Sigmoid colon (tissue), 6 donors: ENCODE measurements at regions not wholly inside any gene's neighbourhood (a gene's known extent, or its start where the extent isn't known, plus 50 kb on each side); places are given as distances from the start of the nearest gene placed in this dataset.

Experiments used
- DNase-seq: peaks from one replicate; pipeline ENCODE4 v3.0.0-alpha.2; 2019
- H3K27ac ChIP-seq, 4 donors: fragments of 200-600 bp; sonication (generic); one replicate each; pipeline ENCODE4 v1.5.1; 2016 to 2019; ENCODE audit warnings: mild to moderate bottlenecking in 1 of 4
- H3K27me3 ChIP-seq, 3 donors: fragments of 200-600 bp; sonication (generic); one replicate each; pipeline ENCODE4 v1.5.1; 2019; ENCODE audit warnings: mild to moderate bottlenecking in 1 of 3
- H3K36me3 ChIP-seq, 4 donors: fragments of 200-600 bp; sonication (generic); one replicate each; pipeline ENCODE4 v1.5.1; 2016 to 2019
- H3K4me1 ChIP-seq, 4 donors: fragments of 200-600 bp; sonication (generic); one replicate each; pipeline ENCODE4 v1.5.1; 2017 to 2019
- H3K4me3 ChIP-seq, 4 donors: fragments of 200-600 bp; sonication (generic); one replicate each; pipeline ENCODE4 v1.5.1; 2017 to 2019; ENCODE audit warnings: mild to moderate bottlenecking in 2 of 4, moderate library complexity in 1 of 4
- H3K9me3 ChIP-seq, 4 donors: fragments of 200-600 bp in 3 of 4; sonication (generic) in 3 of 4; one replicate each; pipeline versions ENCODE4 v1.5.1 to v1.6.1; 2013 to 2019
- EP300 ChIP-seq, 4 donors: sonication (generic); formaldehyde crosslinking; IDR thresholded peaks; one replicate each; pipeline ENCODE4 v1.6.1; 2017; ENCODE audit warnings: antibody characterized with exemption in 4 of 4
- POLR2A ChIP-seq, 2 donors: fragments of 450-650 bp; IDR thresholded peaks; one replicate each; pipeline ENCODE4 v1.6.1; 2016; ENCODE audit warnings: antibody characterized with exemption in 2 of 2, mild to moderate bottlenecking in 2 of 2, moderate library complexity in 2 of 2
- POLR2AphosphoS5 ChIP-seq, 4 donors: sonication (generic); formaldehyde crosslinking; IDR thresholded peaks; one replicate each; pipeline ENCODE4 v1.6.1; 2017; ENCODE audit warnings: antibody characterized with exemption in 4 of 4
- WGBS, 2 donors: extraction: QIAGEN DNeasy Blood & Tissue Kit; methylation state at CpG; one replicate each; pipeline ENCODE4 v1.1.7; 2013; 5-methylcytosine and 5-hydroxymethylcytosine counted together
- intact Hi-C: fragments of 100-400 bp; cut with DNase I; formaldehyde crosslinking; loops from one replicate; pipeline ENCODE4 v1.15.1; 2023
- TF ChIP-seq, protein P1 (sequence below), 4 experiments: fragments of 450-650 bp in 3 of 4; fragments of 200-600 bp in 1 of 4; IDR thresholded peaks; one replicate each; pipeline ENCODE4 v1.5.1; 2016 to 2019; ENCODE audit warnings: antibody characterized with exemption in 4 of 4, mild to moderate bottlenecking in 3 of 4, moderate library complexity in 2 of 4
- donor health status: healthy with polysubstance abuse.
- donor health status: healthy.

- DNase-seq = no peak
- Histone ChIP-seq H3K4me1 (no peaks in the 10 kb centered on the region), H3K4me3 (no peak overlapping the region), H3K27me3 (no peaks in the 10 kb centered on the region), H3K9me3 (peaks cover 0 to 5% (median 0%) of the 10 kb centered on the region in 4 donors), H3K27ac (no peak overlapping the region), H3K36me3 (no peaks in the 10 kb centered on the region)
- intact Hi-C loops = no loop called here
- 48 to 63% methylated on average over 9 of the region's 9 CpGs for WGBS, 2 donors
- TF ChIP-seq EP300 (IDR thresholded peaks at IDR 0.05) = no peak
- no peak for TF ChIP-seq POLR2A (IDR thresholded peaks at IDR 0.05)
- TF ChIP-seq POLR2AphosphoS5 (IDR thresholded peaks at IDR 0.05) = no peak
- TF ChIP-seq, protein P1, sequence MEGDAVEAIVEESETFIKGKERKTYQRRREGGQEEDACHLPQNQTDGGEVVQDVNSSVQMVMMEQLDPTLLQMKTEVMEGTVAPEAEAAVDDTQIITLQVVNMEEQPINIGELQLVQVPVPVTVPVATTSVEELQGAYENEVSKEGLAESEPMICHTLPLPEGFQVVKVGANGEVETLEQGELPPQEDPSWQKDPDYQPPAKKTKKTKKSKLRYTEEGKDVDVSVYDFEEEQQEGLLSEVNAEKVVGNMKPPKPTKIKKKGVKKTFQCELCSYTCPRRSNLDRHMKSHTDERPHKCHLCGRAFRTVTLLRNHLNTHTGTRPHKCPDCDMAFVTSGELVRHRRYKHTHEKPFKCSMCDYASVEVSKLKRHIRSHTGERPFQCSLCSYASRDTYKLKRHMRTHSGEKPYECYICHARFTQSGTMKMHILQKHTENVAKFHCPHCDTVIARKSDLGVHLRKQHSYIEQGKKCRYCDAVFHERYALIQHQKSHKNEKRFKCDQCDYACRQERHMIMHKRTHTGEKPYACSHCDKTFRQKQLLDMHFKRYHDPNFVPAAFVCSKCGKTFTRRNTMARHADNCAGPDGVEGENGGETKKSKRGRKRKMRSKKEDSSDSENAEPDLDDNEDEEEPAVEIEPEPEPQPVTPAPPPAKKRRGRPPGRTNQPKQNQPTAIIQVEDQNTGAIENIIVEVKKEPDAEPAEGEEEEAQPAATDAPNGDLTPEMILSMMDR (IDR thresholded peaks at IDR 0.05) = no peak
Observed at GRCh38 chr5:2366816-2367215, 384.7 kb downstream of the IRX2 start.

DNA sequence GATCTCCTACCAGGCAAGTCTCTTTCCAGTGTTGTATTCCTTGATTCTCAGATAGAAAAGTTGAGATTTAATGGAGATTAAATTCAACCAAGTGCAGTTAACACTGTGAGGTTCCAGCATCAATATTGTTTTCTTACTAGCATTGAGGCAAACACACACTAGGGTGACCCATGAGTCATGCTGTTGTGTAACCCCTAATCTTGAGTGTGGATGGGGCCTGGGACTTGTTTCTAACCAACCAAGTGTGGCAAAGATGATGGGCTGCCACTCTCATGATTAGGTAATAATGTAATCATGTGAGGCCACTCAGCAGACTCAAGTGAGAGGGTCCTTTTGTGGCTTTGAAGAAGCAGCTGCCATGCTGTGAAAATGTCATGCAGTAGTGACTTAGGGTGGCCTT, 394.2 kb downstream of the IRX2 start:
- no peak for DNase-seq
- TF ChIP-seq POLR2A (IDR thresholded peaks at IDR 0.05) = no peak
- TF ChIP-seq POLR2AphosphoS5 (IDR thresholded peaks at IDR 0.05) = no peak
- TF ChIP-seq, protein P1 (IDR thresholded peaks at IDR 0.05) = no peak
- TF ChIP-seq EP300 (IDR thresholded peaks at IDR 0.05) = no peak
- Histone ChIP-seq H3K36me3 (no peaks in the 10 kb centered on the region), H3K4me1 (no peaks in the 10 kb centered on the region), H3K27me3 (no peaks in the 10 kb centered on the region), H3K4me3 (no peak overlapping the region), H3K9me3 (no peaks in the 10 kb centered on the region), H3K27ac (no peak overlapping the region)
- intact Hi-C loops = no loop called here

- no peak for DNase-seq
- Histone ChIP-seq H3K27me3 (no peaks in the 10 kb centered on the region), H3K4me1 (no peaks in the 10 kb centered on the region), H3K36me3 (no peaks in the 10 kb centered on the region), H3K27ac (no peak overlapping the region), H3K9me3 (no peaks in the 10 kb centered on the region), H3K4me3 (no peak overlapping the region)
- intact Hi-C loops = no loop called here
- TF ChIP-seq POLR2A (IDR thresholded peaks at IDR 0.05) = no peak
- no peak for TF ChIP-seq EP300 (IDR thresholded peaks at IDR 0.05)
- no peak for TF ChIP-seq POLR2AphosphoS5 (IDR thresholded peaks at IDR 0.05)
- TF ChIP-seq, protein P1 (IDR thresholded peaks at IDR 0.05) = no peak
- 69 to 76% methylated on average over 2 of the region's 2 CpGs for WGBS, 2 donors
Observed at GRCh38 chr5:2355859-2356258, 395.6 kb downstream of the IRX2 start.

DNA sequence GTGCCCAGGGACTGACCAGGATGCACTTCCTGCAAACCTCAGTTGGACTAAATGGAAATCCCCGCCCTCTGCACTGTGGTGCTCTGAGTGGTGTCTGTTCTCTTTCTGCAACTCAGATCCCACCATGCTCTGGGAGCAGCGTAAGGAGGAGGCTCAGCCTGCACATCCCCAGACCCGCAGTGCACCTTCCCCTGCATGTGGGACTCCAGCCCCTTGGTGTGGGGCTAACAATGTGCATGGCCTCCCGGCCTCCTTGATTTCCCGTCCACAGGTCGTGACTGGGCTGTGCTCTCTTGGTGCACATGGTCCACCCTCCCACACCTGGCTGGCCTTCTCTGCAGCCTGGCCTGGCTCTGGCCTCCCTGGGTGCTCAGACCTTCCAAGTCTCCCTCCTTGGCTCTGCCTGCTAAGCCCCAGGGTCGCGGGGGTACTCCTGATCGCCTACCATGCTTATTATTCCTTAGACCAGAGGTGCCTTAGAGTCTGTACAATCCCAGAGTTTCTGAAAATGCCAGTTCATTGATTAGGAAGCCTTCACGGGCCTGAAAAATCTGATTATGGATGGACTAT, 397.5 kb downstream of the IRX2 start:
- no peak for DNase-seq
- no peaks in the 10 kb centered on the region for H3K27me3 ChIP-seq
- H3K36me3 ChIP-seq = no peaks in the 10 kb centered on the region
- TF ChIP-seq POLR2A (IDR thresholded peaks at IDR 0.05) (no peak), POLR2AphosphoS5 (IDR thresholded peaks at IDR 0.05) (no peak), EP300 (IDR thresholded peaks at IDR 0.05) (no peak)
- TF ChIP-seq, protein P1 (IDR thresholded peaks at IDR 0.05) = no peak
- 85 to 89% methylated on average over 10 of the region's 10 CpGs for WGBS, 2 donors
- H3K4me1 ChIP-seq = no peaks in the 10 kb centered on the region
- H3K4me3 ChIP-seq = no peak overlapping the region
- peaks cover 0 to 4% (median 1%) of the 10 kb centered on the region in 4 donors for H3K9me3 ChIP-seq
- intact Hi-C loops = no loop called here
- no peak overlapping the region for H3K27ac ChIP-seq

DNA sequence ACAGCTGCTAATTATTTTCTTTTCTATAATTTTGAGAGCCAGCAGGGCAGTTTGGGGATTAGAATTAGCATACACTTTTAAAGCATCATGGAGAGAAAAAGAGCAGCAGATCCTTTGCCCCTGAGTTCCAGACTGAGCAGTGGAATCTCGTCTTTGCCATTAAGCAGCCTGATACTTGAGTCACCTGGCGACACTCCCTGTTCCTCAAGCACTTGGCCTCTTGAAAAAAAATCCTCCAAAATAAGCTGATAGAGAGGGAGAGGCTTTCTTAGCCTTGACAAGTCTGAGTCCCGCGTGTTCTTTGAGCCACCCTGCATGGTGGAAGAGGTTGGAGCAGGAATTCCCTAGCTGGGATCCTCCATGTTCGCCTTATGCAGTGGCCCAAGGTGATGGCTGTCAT, 398.3 kb downstream of the IRX2 start:
- intact Hi-C loops = no loop called here

More for the DNA sequence above, 398.3 kb downstream of the IRX2 start:
- WGBS, 2 donors = 79 to 83% methylated on average over 5 of the region's 5 CpGs
- TF ChIP-seq, protein P1 (IDR thresholded peaks at IDR 0.05) = no peak
- TF ChIP-seq POLR2A (IDR thresholded peaks at IDR 0.05) = no peak
- no peak for TF ChIP-seq EP300 (IDR thresholded peaks at IDR 0.05)
- no peak for TF ChIP-seq POLR2AphosphoS5 (IDR thresholded peaks at IDR 0.05)
- DNase-seq = no peak
- Histone ChIP-seq H3K36me3 (no peaks in the 10 kb centered on the region), H3K4me1 (no peaks in the 10 kb centered on the region), H3K4me3 (no peak overlapping the region), H3K9me3 (peaks cover 0 to 4% (median 1%) of the 10 kb centered on the region in 4 donors), H3K27me3 (no peaks in the 10 kb centered on the region), H3K27ac (no peak overlapping the region)
